Motor neuron (in vitro differentiated cells): ENCODE measurements at regions not wholly inside any gene's neighbourhood (a gene's known extent, or its start where the extent isn't known, plus 50 kb on each side); places are given as distances from the start of the nearest gene placed in this dataset.
"Not testable (repeated sequence)": the region's sequence is repeated elsewhere in the genome, so short reads cannot be mapped to it uniquely, and the experiment has no call there.

ENCODE experiments used
- ATAC-seq, 8 experiments: fragments of 200-7000 bp; cut with Tn5 transposase; replicated peaks in 6 of 8; 2 replicates each; pipeline ENCODE4 v1.8.0; 2021; ENCODE audit warnings: mild to moderate bottlenecking in 8 of 8, moderate library complexity in 8 of 8
- H3K27ac ChIP-seq, 2 donors: fragments of 250-450 bp; sonication (Bioruptor Pico); 2 replicates each; pipeline ENCODE4 v1.9.0; 2021; ENCODE audit warnings: antibody characterized with exemption in 2 of 2, mild to moderate bottlenecking in 2 of 2, moderate library complexity in 1 of 2
- H3K4me1 ChIP-seq, 2 donors: fragments of 250-450 bp; sonication (Bioruptor Pico); replicated peaks in 1 of 2; 2 replicates each; pipeline ENCODE4 v1.6.1; 2021; ENCODE audit warnings: antibody characterized with exemption in 2 of 2, mild to moderate bottlenecking in 2 of 2, moderate library complexity in 1 of 2
- H3K4me3 ChIP-seq, 5 donors: fragments of 250-450 bp; sonication (Bioruptor Pico); 2 replicates each; pipeline ENCODE4 v1.9.0; 2021; ENCODE audit warnings: antibody characterized with exemption in 5 of 5, mild to moderate bottlenecking in 5 of 5, moderate library complexity in 4 of 5
- WGBS, 10 experiments: fragments of 450-650 bp; shearing (Covaris generic); methylation state at CpG; one replicate each; pipeline ENCODE4 v1.0.0; 2022; 5-methylcytosine and 5-hydroxymethylcytosine counted together
- in situ Hi-C, 9 experiments: fragments of 400-800 bp; cut with MboI; loops; one replicate each; pipeline ENCODE4 v1.15.0; 2021; ENCODE audit warnings: low sequenced_read_pairs in 9 of 9, low pct_unique_long_range_greater_than_20kb in 2 of 9; ENCODE audit not compliant: unreplicated experiment in 9 of 9

- H3K4me1 ChIP-seq = no peaks in the 10 kb centered on the region
- 75 to 100% (median 92%) methylated on average over 1 to 4 of the region's 4 CpGs; no CpG with 5 or more reads in 3 of the 10 experiments for WGBS, 10 experiments
- in situ Hi-C loops = no loop called here
- H3K4me3 ChIP-seq = no peak overlapping the region
- no peak for ATAC-seq
- no peak overlapping the region for H3K27ac ChIP-seq
Measured at GRCh38 chr2:145411493-145411892, 891.6 kb upstream of the ZEB2 start.

- no peak overlapping the region for H3K4me3 ChIP-seq
- H3K4me1 ChIP-seq = no peaks in the 10 kb centered on the region
- H3K27ac ChIP-seq = no peak overlapping the region
- in situ Hi-C loops = no loop called here
- 0 to 100% (median 85%) methylated on average over 1 to 2 of the region's 2 CpGs; no CpG with 5 or more reads in 1 of the 10 experiments for WGBS, 10 experiments
- ATAC-seq = peak in 2 of 8 experiments; percentile 87 to 95
Measured at GRCh38 chr2:145410086-145410485, 890.2 kb upstream of the ZEB2 start.

- no peak overlapping the region for H3K27ac ChIP-seq
- no peak overlapping the region for H3K4me3 ChIP-seq
- H3K4me1 ChIP-seq = no peaks in the 10 kb centered on the region
- in situ Hi-C loops = no loop called here
- peak in 1 of 8 experiments; percentile 17 for ATAC-seq
Measured at GRCh38 chr2:145408980-145409379, 889.1 kb upstream of the ZEB2 start.

GRCh38 chr2:145404690-145405089, 884.8 kb upstream of the ZEB2 start:
- Histone ChIP-seq H3K4me3 (no peak overlapping the region), H3K4me1 (no peaks in the 10 kb centered on the region), H3K27ac (no peak overlapping the region)
- in situ Hi-C loops = no loop called here
- ATAC-seq = no peak
- WGBS, 10 experiments = 0 to 100% (median 40%) methylated on average over 1 of the region's 1 CpG; no CpG with 5 or more reads in 3 of the 10 experiments

GRCh38 chr2:145402706-145403277, 882.9 kb upstream of the ZEB2 start:
- Histone ChIP-seq H3K27ac (no peak overlapping the region), H3K4me1 (no peaks in the 10 kb centered on the region), H3K4me3 (no peak overlapping the region)
- WGBS, 10 experiments = 17 to 100% (median 66%) methylated on average over 1 to 2 of the region's 2 CpGs; no CpG with 5 or more reads in 4 of the 10 experiments
- no peak for ATAC-seq
- in situ Hi-C loops = no loop called here

- H3K4me1 ChIP-seq = no peaks in the 10 kb centered on the region
- H3K27ac ChIP-seq = no peak overlapping the region
- 40 to 100% (median 89%) methylated on average over 1 of the region's 1 CpG for WGBS, 10 experiments
- no peak overlapping the region for H3K4me3 ChIP-seq
- in situ Hi-C loops = no loop called here
- no peak for ATAC-seq
Measured at GRCh38 chr2:145399131-145399530, 879.2 kb upstream of the ZEB2 start.

GRCh38 chr2:145394181-145394580, 874.3 kb upstream of the ZEB2 start:
- no peak overlapping the region for H3K4me3 ChIP-seq
- no peak overlapping the region for H3K27ac ChIP-seq
- no peak for ATAC-seq
- in situ Hi-C loops = no loop called here
- no peaks in the 10 kb centered on the region for H3K4me1 ChIP-seq
- 14 to 100% (median 71%) methylated on average over 1 to 3 of the region's 3 CpGs; no CpG with 5 or more reads in 1 of the 10 experiments for WGBS, 10 experiments

- no peaks in the 10 kb centered on the region for H3K4me1 ChIP-seq
- in situ Hi-C loops = no loop called here
- H3K27ac ChIP-seq = no peak overlapping the region
- WGBS, 10 experiments = 68 to 100% (median 88%) methylated on average over 1 to 4 of the region's 4 CpGs
- no peak for ATAC-seq
- no peak overlapping the region for H3K4me3 ChIP-seq
Measured at GRCh38 chr2:145386973-145387372, 867.1 kb upstream of the ZEB2 start.

GRCh38 chr2:145383961-145384360, 864.0 kb upstream of the ZEB2 start:
- Histone ChIP-seq H3K27ac (no peak overlapping the region), H3K4me1 (no peaks in the 10 kb centered on the region), H3K4me3 (no peak overlapping the region)
- ATAC-seq = no peak
- in situ Hi-C loops = no loop called here
- WGBS, 10 experiments = 80 to 100% (median 100%) methylated on average over 1 of the region's 1 CpG; no CpG with 5 or more reads in 1 of the 10 experiments

GRCh38 chr2:145380436-145381017, 860.6 kb upstream of the ZEB2 start:
- Histone ChIP-seq H3K4me1 (no peaks in the 10 kb centered on the region), H3K4me3 (no peak overlapping the region), H3K27ac (no peak overlapping the region)
- in situ Hi-C loops = no loop called here
- ATAC-seq = no peak
- WGBS, 10 experiments = 59 to 100% (median 93%) methylated on average over 1 to 4 of the region's 4 CpGs; no CpG with 5 or more reads in 1 of the 10 experiments

GRCh38 chr2:145379934-145380333, 860.0 kb upstream of the ZEB2 start:
- no peaks in the 10 kb centered on the region for H3K4me1 ChIP-seq
- H3K4me3 ChIP-seq = no peak overlapping the region
- WGBS, 10 experiments = 62 to 100% (median 91%) methylated on average over 1 to 6 of the region's 6 CpGs
- in situ Hi-C loops = no loop called here
- no peak for ATAC-seq
- no peak overlapping the region for H3K27ac ChIP-seq

- Histone ChIP-seq H3K4me3 (no peak overlapping the region), H3K27ac (no peak overlapping the region), H3K4me1 (no peaks in the 10 kb centered on the region)
- ATAC-seq = no peak
- in situ Hi-C loops = no loop called here
Measured at GRCh38 chr2:145374165-145374564, 854.2 kb upstream of the ZEB2 start.

GRCh38 chr2:145367334-145367733, 847.4 kb upstream of the ZEB2 start:
- H3K4me1 ChIP-seq, in situ Hi-C loops, ATAC-seq, H3K27ac ChIP-seq, H3K4me3 ChIP-seq: not testable (repeated sequence)
- 93 to 100% (median 100%) methylated on average over 1 to 3 of the region's 3 CpGs; no CpG with 5 or more reads in 1 of the 10 experiments for WGBS, 10 experiments

- ATAC-seq = peak in 4 of 8 experiments; percentile 35 to 71 (median 58)
- Histone ChIP-seq H3K4me1 (no peaks in the 10 kb centered on the region), H3K27ac (no peak overlapping the region), H3K4me3 (no peak overlapping the region)
- in situ Hi-C loops = no loop called here
Measured at GRCh38 chr2:145366341-145366740, 846.4 kb upstream of the ZEB2 start.
